HEK293T (cell line): ENCODE measurements at regions not wholly inside any gene's neighbourhood (a gene's known extent, or its start where the extent isn't known, plus 50 kb on each side); places are given as distances from the start of the nearest gene placed in this dataset.

ENCODE experiments used
- BHLHE40 ChIP-seq: fragments of 450-650 bp; IDR thresholded peaks from 2 replicates; pipeline ENCODE4 v1.6.1; 2016; ENCODE audit warnings: mild to moderate bottlenecking, moderate library complexity, borderline replicate concordance
- CTBP1 ChIP-seq: fragments of 450-650 bp; IDR thresholded peaks from 2 replicates; pipeline ENCODE4 v1.6.1; 2016; ENCODE audit warnings: borderline replicate concordance
- FOXA1 ChIP-seq: fragments of 450-650 bp; IDR thresholded peaks from 2 replicates; pipeline ENCODE4 v1.6.1; 2016; ENCODE audit warnings: mild to moderate bottlenecking
- FOXK2 ChIP-seq: fragments of 450-650 bp; IDR thresholded peaks from 2 replicates; pipeline ENCODE4 v1.6.1; 2016; ENCODE audit warnings: mild to moderate bottlenecking
- FOXM1 ChIP-seq: fragments of 450-650 bp; IDR thresholded peaks from 2 replicates; pipeline ENCODE4 v1.6.1; 2017; ENCODE audit warnings: mild to moderate bottlenecking, borderline replicate concordance
- HDGF ChIP-seq: fragments of 450-650 bp; IDR thresholded peaks from 2 replicates; pipeline ENCODE4 v1.6.1; 2017; ENCODE audit warnings: antibody characterized with exemption, borderline replicate concordance
- L3MBTL2 ChIP-seq: fragments of 450-650 bp; conservative IDR thresholded peaks from 2 replicates; pipeline ENCODE4 v1.6.1; 2016; ENCODE audit warnings: mild to moderate bottlenecking
- NFRKB ChIP-seq: fragments of 450-650 bp; IDR thresholded peaks from 2 replicates; pipeline ENCODE4 v1.6.1; 2016; ENCODE audit warnings: mild to moderate bottlenecking, moderate library complexity
- SP1 ChIP-seq: fragments of 450-650 bp; IDR thresholded peaks from 2 replicates; pipeline ENCODE4 v1.6.1; 2017
- SUZ12 ChIP-seq: fragments of 450-650 bp; IDR thresholded peaks from 2 replicates; pipeline ENCODE4 v1.6.1; 2016; ENCODE audit warnings: mild to moderate bottlenecking
- TARDBP ChIP-seq: fragments of 450-650 bp; IDR thresholded peaks from 2 replicates; pipeline ENCODE4 v1.6.1; 2016
- ZNF384 ChIP-seq: fragments of 450-650 bp; IDR thresholded peaks from 2 replicates; pipeline ENCODE4 v1.6.1; 2016
- TF ChIP-seq, protein P1 (sequence below): fragments of 450-650 bp; IDR thresholded peaks from 2 replicates; pipeline ENCODE4 v1.6.1; 2016

DNA sequence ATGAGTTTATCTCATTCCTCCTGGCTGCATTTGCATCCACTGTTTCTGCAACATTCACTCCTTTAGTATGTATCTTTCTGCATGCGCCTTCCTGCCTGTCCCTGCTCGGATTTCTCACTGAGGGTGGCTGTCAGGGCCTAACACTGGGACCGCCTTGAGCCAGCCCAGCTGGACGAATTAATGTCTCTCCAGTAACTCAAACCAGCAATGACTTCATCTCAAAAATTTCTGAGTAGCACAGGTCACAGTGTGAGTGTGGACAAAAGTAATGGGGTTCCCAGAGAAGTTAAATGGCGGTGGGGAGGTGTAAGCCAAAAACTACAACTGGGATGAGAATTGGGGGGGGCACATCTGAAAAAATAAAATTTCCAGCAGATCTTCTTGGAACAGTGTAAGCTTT is 444.0 kb upstream of the MGMT start:
- TF ChIP-seq SP1 (no peak), BHLHE40 (no peak), L3MBTL2 (no peak), FOXK2 (no peak), FOXA1 (no peak), ZNF384 (no peak), NFRKB (no peak), CTBP1 (no peak), TARDBP (no peak), HDGF (no peak), FOXM1 (no peak), SUZ12 (no peak)
- TF ChIP-seq, protein P1, sequence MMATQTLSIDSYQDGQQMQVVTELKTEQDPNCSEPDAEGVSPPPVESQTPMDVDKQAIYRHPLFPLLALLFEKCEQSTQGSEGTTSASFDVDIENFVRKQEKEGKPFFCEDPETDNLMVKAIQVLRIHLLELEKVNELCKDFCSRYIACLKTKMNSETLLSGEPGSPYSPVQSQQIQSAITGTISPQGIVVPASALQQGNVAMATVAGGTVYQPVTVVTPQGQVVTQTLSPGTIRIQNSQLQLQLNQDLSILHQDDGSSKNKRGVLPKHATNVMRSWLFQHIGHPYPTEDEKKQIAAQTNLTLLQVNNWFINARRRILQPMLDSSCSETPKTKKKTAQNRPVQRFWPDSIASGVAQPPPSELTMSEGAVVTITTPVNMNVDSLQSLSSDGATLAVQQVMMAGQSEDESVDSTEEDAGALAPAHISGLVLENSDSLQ, result no peak
